ENCODE measurements at regions not wholly inside any gene's neighbourhood (a gene's known extent, or its start where the extent isn't known, plus 50 kb on each side); places are given as distances from the start of the nearest gene placed in this dataset.

- dilution Hi-C loops (cut with MboI; ENCODE audit: extremely low pct_ligation_motif_present, low sequenced_read_pairs), result no loop called here
- intact Hi-C loops (cut with micrococcal nuclease), result no loop called here
- no peaks in the 10 kb centered on the region for H3K9me3 ChIP-seq (replicated peaks; ENCODE audit: control insufficient read depth, insufficient read depth, low read length)
These were observed 54.3 kb upstream of the CCDC91 start for GRCh38 chr12:28135801-28136439.

DNA sequence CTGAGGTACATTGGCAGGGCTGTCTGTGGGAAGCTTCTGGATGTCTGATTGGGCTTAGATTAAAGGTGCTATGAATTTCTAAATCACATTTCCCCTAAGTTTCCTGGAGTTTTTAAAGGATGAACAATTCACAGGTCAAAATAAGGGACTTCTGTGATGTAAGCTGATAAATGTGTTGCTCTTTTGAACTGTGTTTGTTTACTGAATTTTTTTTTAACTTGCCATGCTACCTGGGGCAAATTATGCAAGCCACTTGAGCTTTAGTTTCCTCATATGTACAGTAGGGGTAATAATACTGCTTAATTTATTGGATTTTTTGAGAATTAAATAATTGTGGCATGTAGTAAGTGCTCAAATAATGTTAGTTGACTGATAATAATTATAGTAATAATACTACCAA is 52.8 kb upstream of the CCDC91 start:
- no peak overlapping the region for H3K4me3 ChIP-seq (replicated peaks in 1 of 3; ENCODE audit: insufficient read depth in 1 of 3, low read depth in 1 of 3, low read length in 3 of 3)
- H2AFZ ChIP-seq (ENCODE audit: low read depth, low read length), result no peak overlapping the region
- no peaks in the 10 kb centered on the region for H3K9me3 ChIP-seq (replicated peaks; ENCODE audit: control insufficient read depth, insufficient read depth, low read length)
- TF ChIP-seq MYC (IDR thresholded peaks at IDR 0.05; ENCODE audit: low read depth, low read length) (no peak), FOS (IDR thresholded peaks at IDR 0.05; ENCODE audit: borderline replicate concordance, insufficient read depth, low read length) (no peak), EZH2 (IDR thresholded peaks at IDR 0.05; ENCODE audit: borderline replicate concordance, low read depth, low read length, severe bottlenecking) (no peak), POLR2AphosphoS5 (IDR thresholded peaks at IDR 0.05; ENCODE audit: insufficient read depth, low read depth, low read length) (no peak), JUN (IDR thresholded peaks at IDR 0.05; ENCODE audit: borderline replicate concordance, insufficient read depth, insufficient read length, low read depth) (no peak)
- TF ChIP-seq, protein P1, sequence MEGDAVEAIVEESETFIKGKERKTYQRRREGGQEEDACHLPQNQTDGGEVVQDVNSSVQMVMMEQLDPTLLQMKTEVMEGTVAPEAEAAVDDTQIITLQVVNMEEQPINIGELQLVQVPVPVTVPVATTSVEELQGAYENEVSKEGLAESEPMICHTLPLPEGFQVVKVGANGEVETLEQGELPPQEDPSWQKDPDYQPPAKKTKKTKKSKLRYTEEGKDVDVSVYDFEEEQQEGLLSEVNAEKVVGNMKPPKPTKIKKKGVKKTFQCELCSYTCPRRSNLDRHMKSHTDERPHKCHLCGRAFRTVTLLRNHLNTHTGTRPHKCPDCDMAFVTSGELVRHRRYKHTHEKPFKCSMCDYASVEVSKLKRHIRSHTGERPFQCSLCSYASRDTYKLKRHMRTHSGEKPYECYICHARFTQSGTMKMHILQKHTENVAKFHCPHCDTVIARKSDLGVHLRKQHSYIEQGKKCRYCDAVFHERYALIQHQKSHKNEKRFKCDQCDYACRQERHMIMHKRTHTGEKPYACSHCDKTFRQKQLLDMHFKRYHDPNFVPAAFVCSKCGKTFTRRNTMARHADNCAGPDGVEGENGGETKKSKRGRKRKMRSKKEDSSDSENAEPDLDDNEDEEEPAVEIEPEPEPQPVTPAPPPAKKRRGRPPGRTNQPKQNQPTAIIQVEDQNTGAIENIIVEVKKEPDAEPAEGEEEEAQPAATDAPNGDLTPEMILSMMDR (IDR thresholded peaks at IDR 0.05; ENCODE audit: extremely low read depth in 1 of 2, insufficient read depth in 1 of 2, low read depth in 1 of 2, low read length in 2 of 2), result no peak
- dilution Hi-C loops (cut with MboI; ENCODE audit: extremely low pct_ligation_motif_present, low sequenced_read_pairs), result no loop called here
- no peak overlapping the region for H3K27ac ChIP-seq (ENCODE audit: insufficient read depth, low read depth, low read length)
- FAIRE-seq (no peak), DNase-seq (ENCODE audit: low read depth, low spot score) (no peak)
- intact Hi-C loops (cut with micrococcal nuclease), result no loop called here
- no peak overlapping the region for H3K9ac ChIP-seq (replicated peaks; ENCODE audit: extremely low read depth, insufficient read depth, low read length)
- POLR2A ChIA-PET, result no interaction called here
- peaks cover under 1% of the 10 kb centered on the region for H3K4me1 ChIP-seq (ENCODE audit: control insufficient read depth, extremely low read depth, insufficient read depth, low read length)
- CTCF ChIA-PET, result no interaction called here
- no peaks in the 10 kb centered on the region for H3K9me1 ChIP-seq (replicated peaks; ENCODE audit: control insufficient read depth, extremely low read depth, insufficient read depth, low read length)
- BruUV-seq (replicated peaks), result no TSS peak
- H3K4me2 ChIP-seq (ENCODE audit: insufficient read depth, low read length), result no peak overlapping the region
- no peaks in the 10 kb centered on the region for H3K36me3 ChIP-seq (ENCODE audit: control insufficient read depth in 2 of 2, extremely low read depth in 1 of 2, insufficient read depth in 2 of 2, low read length in 2 of 2)
- no peaks in the 10 kb centered on the region for H3K79me2 ChIP-seq (ENCODE audit: control insufficient read depth, insufficient read depth, low read length)
- H3K27me3 ChIP-seq (ENCODE audit: control insufficient read depth in 2 of 2, insufficient read depth in 2 of 2, low read length in 2 of 2), result no peaks in the 10 kb centered on the region
- H4K20me1 ChIP-seq (replicated peaks; ENCODE audit: control insufficient read depth, extremely low read depth, insufficient read depth, low read length), result no peaks in the 10 kb centered on the region

More at GRCh38 chr12:28135801-28136439, 54.3 kb upstream of the CCDC91 start:
- BruUV-seq (replicated peaks), result no TSS peak
- H3K27me3 ChIP-seq (ENCODE audit: control insufficient read depth in 2 of 2, insufficient read depth in 2 of 2, low read length in 2 of 2), result no peaks in the 10 kb centered on the region
- no peaks in the 10 kb centered on the region for H3K79me2 ChIP-seq (ENCODE audit: control insufficient read depth, insufficient read depth, low read length)
- CTCF ChIA-PET, result interaction anchor here (1.5 kb wide), 1 partner anchor 20 kb away, joined by 4 read pairs; no protein-coding TSS in a partner anchor
- POLR2A ChIA-PET, result no interaction called here
- no peak overlapping the region for H3K4me3 ChIP-seq (replicated peaks in 1 of 3; ENCODE audit: insufficient read depth in 1 of 3, low read depth in 1 of 3, low read length in 3 of 3)
- no peak overlapping the region for H3K9ac ChIP-seq (replicated peaks; ENCODE audit: extremely low read depth, insufficient read depth, low read length)
- H2AFZ ChIP-seq (ENCODE audit: low read depth, low read length), result no peak overlapping the region
- H3K27ac ChIP-seq (ENCODE audit: insufficient read depth, low read depth, low read length), result no peak overlapping the region
- DNase-seq (ENCODE audit: low read depth, low spot score) (no peak), FAIRE-seq (no peak)
- H3K4me1 ChIP-seq (ENCODE audit: control insufficient read depth, extremely low read depth, insufficient read depth, low read length), result peaks cover 15% of the 10 kb centered on the region
- no peak for TF ChIP-seq GATA2 (IDR thresholded peaks at IDR 0.05; ENCODE audit: insufficient read depth, insufficient read length, low read depth, low read length)
- no peak for TF ChIP-seq MAX (IDR thresholded peaks at IDR 0.05; ENCODE audit: insufficient read depth, insufficient read length)
- H3K36me3 ChIP-seq (ENCODE audit: control insufficient read depth in 2 of 2, extremely low read depth in 1 of 2, insufficient read depth in 2 of 2, low read length in 2 of 2), result no peaks in the 10 kb centered on the region
- H4K20me1 ChIP-seq (replicated peaks; ENCODE audit: control insufficient read depth, extremely low read depth, insufficient read depth, low read length), result no peaks in the 10 kb centered on the region
- no peak overlapping the region for H3K4me2 ChIP-seq (ENCODE audit: insufficient read depth, low read length)
- H3K9me1 ChIP-seq (replicated peaks; ENCODE audit: control insufficient read depth, extremely low read depth, insufficient read depth, low read length), result no peaks in the 10 kb centered on the region
